H1 (cell line): ENCODE measurements at regions not wholly inside any gene's neighbourhood (a gene's known extent, or its start where the extent isn't known, plus 50 kb on each side); places are given as distances from the start of the nearest gene placed in this dataset.

Source experiments
- FOSL1 ChIP-seq: IDR thresholded peaks from 2 replicates; pipeline ENCODE4 v1.6.1; 2011; ENCODE audit warnings: mild to moderate bottlenecking, low read depth, low read length, moderate library complexity; ENCODE audit not compliant: insufficient read depth
- JUND ChIP-seq: IDR thresholded peaks from 2 replicates; pipeline ENCODE4 v1.6.1; 2011; ENCODE audit warnings: mild to moderate bottlenecking, improper control_type of control experiment, low read length
- NANOG ChIP-seq: IDR thresholded peaks from 2 replicates; pipeline ENCODE4 v1.6.1; 2011; ENCODE audit warnings: low read length, low read depth, mild to moderate bottlenecking, inconsistent platforms; ENCODE audit not compliant: insufficient read depth, poor library complexity, severe bottlenecking
- SAP30 ChIP-seq: fragments of 300-600 bp; sonication (generic); IDR thresholded peaks from 2 replicates; pipeline ENCODE4 v1.7.1; 2012; ENCODE audit warnings: low read length, moderate library complexity, mild to moderate bottlenecking, inconsistent platforms; ENCODE audit not compliant: insufficient read depth, insufficient replicate concordance
- SP1 ChIP-seq: IDR thresholded peaks from 2 replicates; pipeline ENCODE4 v1.6.1; 2011; ENCODE audit warnings: low read depth, low read length
- TF ChIP-seq, protein P1 (sequence below): fragments of 300-600 bp; sonication (generic); IDR thresholded peaks from 2 replicates; pipeline ENCODE4 v1.7.1; 2012; ENCODE audit warnings: low read length, moderate library complexity, mild to moderate bottlenecking, inconsistent platforms; ENCODE audit not compliant: insufficient replicate concordance

GRCh38 chr1:199282751-199283305 is 644.0 kb downstream of the PTPRC start (continued):
- TF ChIP-seq, protein P1, sequence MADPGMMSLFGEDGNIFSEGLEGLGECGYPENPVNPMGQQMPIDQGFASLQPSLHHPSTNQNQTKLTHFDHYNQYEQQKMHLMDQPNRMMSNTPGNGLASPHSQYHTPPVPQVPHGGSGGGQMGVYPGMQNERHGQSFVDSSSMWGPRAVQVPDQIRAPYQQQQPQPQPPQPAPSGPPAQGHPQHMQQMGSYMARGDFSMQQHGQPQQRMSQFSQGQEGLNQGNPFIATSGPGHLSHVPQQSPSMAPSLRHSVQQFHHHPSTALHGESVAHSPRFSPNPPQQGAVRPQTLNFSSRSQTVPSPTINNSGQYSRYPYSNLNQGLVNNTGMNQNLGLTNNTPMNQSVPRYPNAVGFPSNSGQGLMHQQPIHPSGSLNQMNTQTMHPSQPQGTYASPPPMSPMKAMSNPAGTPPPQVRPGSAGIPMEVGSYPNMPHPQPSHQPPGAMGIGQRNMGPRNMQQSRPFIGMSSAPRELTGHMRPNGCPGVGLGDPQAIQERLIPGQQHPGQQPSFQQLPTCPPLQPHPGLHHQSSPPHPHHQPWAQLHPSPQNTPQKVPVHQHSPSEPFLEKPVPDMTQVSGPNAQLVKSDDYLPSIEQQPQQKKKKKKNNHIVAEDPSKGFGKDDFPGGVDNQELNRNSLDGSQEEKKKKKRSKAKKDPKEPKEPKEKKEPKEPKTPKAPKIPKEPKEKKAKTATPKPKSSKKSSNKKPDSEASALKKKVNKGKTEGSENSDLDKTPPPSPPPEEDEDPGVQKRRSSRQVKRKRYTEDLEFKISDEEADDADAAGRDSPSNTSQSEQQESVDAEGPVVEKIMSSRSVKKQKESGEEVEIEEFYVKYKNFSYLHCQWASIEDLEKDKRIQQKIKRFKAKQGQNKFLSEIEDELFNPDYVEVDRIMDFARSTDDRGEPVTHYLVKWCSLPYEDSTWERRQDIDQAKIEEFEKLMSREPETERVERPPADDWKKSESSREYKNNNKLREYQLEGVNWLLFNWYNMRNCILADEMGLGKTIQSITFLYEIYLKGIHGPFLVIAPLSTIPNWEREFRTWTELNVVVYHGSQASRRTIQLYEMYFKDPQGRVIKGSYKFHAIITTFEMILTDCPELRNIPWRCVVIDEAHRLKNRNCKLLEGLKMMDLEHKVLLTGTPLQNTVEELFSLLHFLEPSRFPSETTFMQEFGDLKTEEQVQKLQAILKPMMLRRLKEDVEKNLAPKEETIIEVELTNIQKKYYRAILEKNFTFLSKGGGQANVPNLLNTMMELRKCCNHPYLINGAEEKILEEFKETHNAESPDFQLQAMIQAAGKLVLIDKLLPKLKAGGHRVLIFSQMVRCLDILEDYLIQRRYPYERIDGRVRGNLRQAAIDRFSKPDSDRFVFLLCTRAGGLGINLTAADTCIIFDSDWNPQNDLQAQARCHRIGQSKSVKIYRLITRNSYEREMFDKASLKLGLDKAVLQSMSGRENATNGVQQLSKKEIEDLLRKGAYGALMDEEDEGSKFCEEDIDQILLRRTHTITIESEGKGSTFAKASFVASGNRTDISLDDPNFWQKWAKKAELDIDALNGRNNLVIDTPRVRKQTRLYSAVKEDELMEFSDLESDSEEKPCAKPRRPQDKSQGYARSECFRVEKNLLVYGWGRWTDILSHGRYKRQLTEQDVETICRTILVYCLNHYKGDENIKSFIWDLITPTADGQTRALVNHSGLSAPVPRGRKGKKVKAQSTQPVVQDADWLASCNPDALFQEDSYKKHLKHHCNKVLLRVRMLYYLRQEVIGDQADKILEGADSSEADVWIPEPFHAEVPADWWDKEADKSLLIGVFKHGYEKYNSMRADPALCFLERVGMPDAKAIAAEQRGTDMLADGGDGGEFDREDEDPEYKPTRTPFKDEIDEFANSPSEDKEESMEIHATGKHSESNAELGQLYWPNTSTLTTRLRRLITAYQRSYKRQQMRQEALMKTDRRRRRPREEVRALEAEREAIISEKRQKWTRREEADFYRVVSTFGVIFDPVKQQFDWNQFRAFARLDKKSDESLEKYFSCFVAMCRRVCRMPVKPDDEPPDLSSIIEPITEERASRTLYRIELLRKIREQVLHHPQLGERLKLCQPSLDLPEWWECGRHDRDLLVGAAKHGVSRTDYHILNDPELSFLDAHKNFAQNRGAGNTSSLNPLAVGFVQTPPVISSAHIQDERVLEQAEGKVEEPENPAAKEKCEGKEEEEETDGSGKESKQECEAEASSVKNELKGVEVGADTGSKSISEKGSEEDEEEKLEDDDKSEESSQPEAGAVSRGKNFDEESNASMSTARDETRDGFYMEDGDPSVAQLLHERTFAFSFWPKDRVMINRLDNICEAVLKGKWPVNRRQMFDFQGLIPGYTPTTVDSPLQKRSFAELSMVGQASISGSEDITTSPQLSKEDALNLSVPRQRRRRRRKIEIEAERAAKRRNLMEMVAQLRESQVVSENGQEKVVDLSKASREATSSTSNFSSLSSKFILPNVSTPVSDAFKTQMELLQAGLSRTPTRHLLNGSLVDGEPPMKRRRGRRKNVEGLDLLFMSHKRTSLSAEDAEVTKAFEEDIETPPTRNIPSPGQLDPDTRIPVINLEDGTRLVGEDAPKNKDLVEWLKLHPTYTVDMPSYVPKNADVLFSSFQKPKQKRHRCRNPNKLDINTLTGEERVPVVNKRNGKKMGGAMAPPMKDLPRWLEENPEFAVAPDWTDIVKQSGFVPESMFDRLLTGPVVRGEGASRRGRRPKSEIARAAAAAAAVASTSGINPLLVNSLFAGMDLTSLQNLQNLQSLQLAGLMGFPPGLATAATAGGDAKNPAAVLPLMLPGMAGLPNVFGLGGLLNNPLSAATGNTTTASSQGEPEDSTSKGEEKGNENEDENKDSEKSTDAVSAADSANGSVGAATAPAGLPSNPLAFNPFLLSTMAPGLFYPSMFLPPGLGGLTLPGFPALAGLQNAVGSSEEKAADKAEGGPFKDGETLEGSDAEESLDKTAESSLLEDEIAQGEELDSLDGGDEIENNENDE = no peak
- TF ChIP-seq FOSL1 (no peak), SAP30 (no peak), SP1 (no peak), NANOG (no peak), JUND (no peak)
